GM10266 (cell line): ENCODE measurements at regions not wholly inside any gene's neighbourhood (a gene's known extent, or its start where the extent isn't known, plus 50 kb on each side); places are given as distances from the start of the nearest gene placed in this dataset.
"Not testable (repeated sequence)": the region's sequence is repeated elsewhere in the genome, so short reads cannot be mapped to it uniquely, and the experiment has no call there.

Experiments
- DNase-seq: peaks from one replicate; pipeline ENCODE4 v3.0.0; 2012; ENCODE audit errors: extremely low spot score
- CTCF ChIP-seq: IDR thresholded peaks from 2 replicates; pipeline ENCODE4 v1.5.1; 2012; ENCODE audit warnings: mild to moderate bottlenecking, low read depth; ENCODE audit not compliant: control insufficient read depth, insufficient read depth; ENCODE audit errors: missing control alignments

DNA sequence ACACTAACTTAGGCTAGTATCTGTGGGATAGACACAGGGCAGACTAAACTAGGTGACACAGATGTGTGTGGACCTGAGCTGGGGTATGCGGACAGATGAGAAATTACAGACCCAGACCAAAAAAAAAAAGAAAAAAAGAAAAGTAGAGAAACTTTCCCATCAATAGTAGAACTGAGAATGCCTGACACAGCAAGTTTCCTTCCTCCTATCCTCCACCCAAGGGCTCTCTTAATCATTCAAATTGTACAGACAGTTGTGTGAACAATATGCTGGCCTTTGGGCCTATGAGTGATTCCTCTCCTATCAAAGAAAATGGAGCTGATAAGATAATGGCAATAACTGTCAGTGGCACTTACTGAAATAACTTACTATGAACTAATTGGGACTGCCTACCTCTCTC is 226.7 kb upstream of the PRDM1 start:
- DNase-seq = no peak
- TF ChIP-seq CTCF = no peak

GRCh38 chr6:105858639-105859038 is 227.5 kb upstream of the PRDM1 start:
- not testable (repeated sequence) for DNase-seq

DNA sequence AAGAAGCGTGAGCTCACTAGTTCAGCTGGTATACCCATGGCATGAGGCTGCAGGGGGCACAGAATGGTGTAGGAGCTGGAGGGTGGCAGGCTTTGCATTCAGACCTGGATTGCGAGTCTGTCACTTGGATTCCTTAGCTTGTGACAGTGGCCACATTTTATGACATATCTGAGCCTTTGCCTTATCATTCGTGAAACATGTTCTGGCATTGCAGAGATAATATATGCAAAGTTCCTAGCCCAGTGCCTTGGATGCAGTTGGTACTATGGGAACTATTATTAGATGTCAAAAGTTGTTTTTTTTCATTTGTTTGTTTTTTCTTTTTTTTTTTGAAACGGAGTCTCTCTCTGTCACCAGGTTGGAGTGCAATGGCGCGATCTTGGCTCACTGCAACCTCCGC is 230.7 kb upstream of the PRDM1 start:
- TF ChIP-seq CTCF = no peak
- no peak for DNase-seq

- not testable (repeated sequence) for DNase-seq
Observed at GRCh38 chr6:105853979-105854378, 232.2 kb upstream of the PRDM1 start.

GRCh38 chr6:105851606-105852005 is 234.5 kb upstream of the PRDM1 start:
- DNase-seq = no peak
- TF ChIP-seq CTCF = no peak

DNA sequence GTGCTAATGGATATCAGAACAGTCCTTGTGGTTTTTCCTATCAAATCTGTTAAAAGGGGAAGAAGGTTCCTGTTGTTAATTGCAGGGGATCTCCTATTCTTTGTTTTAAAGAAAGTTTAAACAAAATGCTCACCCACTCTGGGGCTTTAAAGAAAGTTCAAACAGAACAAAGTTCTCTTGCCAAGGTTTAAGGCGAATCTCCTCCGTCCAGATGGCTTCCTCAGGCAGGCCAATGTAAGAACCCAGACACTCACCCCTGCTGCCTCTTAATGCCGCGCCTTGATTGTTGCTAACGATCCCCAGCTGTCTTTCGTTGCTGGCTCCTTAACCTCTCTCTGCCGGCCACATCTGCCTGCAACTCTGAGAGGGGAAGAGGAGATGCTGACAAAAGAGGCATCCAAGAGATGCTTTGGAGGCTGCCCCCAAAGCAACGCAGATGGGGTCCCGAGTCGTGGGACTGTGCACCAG is 235.0 kb upstream of the PRDM1 start:
- no peak for TF ChIP-seq CTCF
- DNase-seq = no peak

GRCh38 chr6:105850261-105851112 is 235.6 kb upstream of the PRDM1 start:
- TF ChIP-seq CTCF = no peak
- no peak for DNase-seq

GRCh38 chr6:105849746-105850145 is 236.4 kb upstream of the PRDM1 start:
- TF ChIP-seq CTCF = no peak
- no peak for DNase-seq
